ENCODE measurements at regions not wholly inside any gene's neighbourhood (a gene's known extent, or its start where the extent isn't known, plus 50 kb on each side); places are given as distances from the start of the nearest gene placed in this dataset.

- Histone ChIP-seq H3K4me3 (no peak overlapping the region), H3K9me3 (no peaks in the 10 kb centered on the region), H3K36me3 (no peaks in the 10 kb centered on the region), H3K4me1 (no peaks in the 10 kb centered on the region), H3K27me3 (peaks cover 9% of the 10 kb centered on the region), H3K27ac (no peak overlapping the region)
- WGBS = 91% methylated on average over 4 of the region's 4 CpGs
- no peak for DNase-seq (ENCODE audit: low spot score in 2 of 2)
- no peak for TF ChIP-seq CTCF (IDR thresholded peaks at IDR 0.05)
- TF ChIP-seq EP300 (IDR thresholded peaks at IDR 0.05) = no peak
- no peak for TF ChIP-seq POLR2AphosphoS5 (IDR thresholded peaks at IDR 0.05)
- TF ChIP-seq POLR2A (IDR thresholded peaks at IDR 0.05) = no peak
Measured at GRCh38 chr11:33420959-33421566, 163.9 kb downstream of the HIPK3 start.

- 83% methylated on average over 4 of the region's 4 CpGs for WGBS
- Histone ChIP-seq H3K4me1 (no peaks in the 10 kb centered on the region), H3K4me3 (no peak overlapping the region), H3K9me3 (no peaks in the 10 kb centered on the region), H3K36me3 (no peaks in the 10 kb centered on the region), H3K27ac (no peak overlapping the region), H3K27me3 (peaks cover 14% of the 10 kb centered on the region)
- no peak for DNase-seq (ENCODE audit: low spot score in 2 of 2)
- TF ChIP-seq POLR2AphosphoS5 (IDR thresholded peaks at IDR 0.05) = no peak
- TF ChIP-seq EP300 (IDR thresholded peaks at IDR 0.05) = no peak
- no peak for TF ChIP-seq POLR2A (IDR thresholded peaks at IDR 0.05)
- TF ChIP-seq CTCF (IDR thresholded peaks at IDR 0.05) = no peak
Measured at GRCh38 chr11:33419924-33420323, 162.7 kb downstream of the HIPK3 start.

- no peak for DNase-seq (ENCODE audit: low spot score in 2 of 2)
- no peaks in the 10 kb centered on the region for H3K36me3 ChIP-seq
- 94% methylated on average over 7 of the region's 7 CpGs for WGBS
- no peak for TF ChIP-seq POLR2A (IDR thresholded peaks at IDR 0.05)
- TF ChIP-seq CTCF (IDR thresholded peaks at IDR 0.05) = no peak
- no peak for TF ChIP-seq EP300 (IDR thresholded peaks at IDR 0.05)
- no peak for TF ChIP-seq POLR2AphosphoS5 (IDR thresholded peaks at IDR 0.05)
- no peak overlapping the region for H3K27ac ChIP-seq
- no peak overlapping the region for H3K4me3 ChIP-seq
- peaks cover 6% of the 10 kb centered on the region for H3K27me3 ChIP-seq
- H3K4me1 ChIP-seq = no peaks in the 10 kb centered on the region
- H3K9me3 ChIP-seq = no peaks in the 10 kb centered on the region
Measured at GRCh38 chr11:33417121-33417520, 159.9 kb downstream of the HIPK3 start.

GRCh38 chr11:33413301-33413700 lies 156.1 kb downstream of the HIPK3 start:
- TF ChIP-seq EP300 (IDR thresholded peaks at IDR 0.05) (no peak), CTCF (IDR thresholded peaks at IDR 0.05) (no peak), POLR2AphosphoS5 (IDR thresholded peaks at IDR 0.05) (no peak), POLR2A (IDR thresholded peaks at IDR 0.05) (no peak)
- no peak for DNase-seq (ENCODE audit: low spot score in 2 of 2)

GRCh38 chr11:33412241-33412640 lies 155.1 kb downstream of the HIPK3 start:
- H3K9me3 ChIP-seq = no peaks in the 10 kb centered on the region
- H3K27me3 ChIP-seq = peaks cover 10% of the 10 kb centered on the region
- no peak overlapping the region for H3K27ac ChIP-seq
- no peak for DNase-seq (ENCODE audit: low spot score in 2 of 2)
- TF ChIP-seq CTCF (IDR thresholded peaks at IDR 0.05) (no peak), POLR2AphosphoS5 (IDR thresholded peaks at IDR 0.05) (no peak), POLR2A (IDR thresholded peaks at IDR 0.05) (no peak), EP300 (IDR thresholded peaks at IDR 0.05) (no peak)
- H3K4me1 ChIP-seq = no peaks in the 10 kb centered on the region
- no peaks in the 10 kb centered on the region for H3K36me3 ChIP-seq
- no peak overlapping the region for H3K4me3 ChIP-seq

More at GRCh38 chr11:33413301-33413700, 156.1 kb downstream of the HIPK3 start:
- H3K4me1 ChIP-seq = no peaks in the 10 kb centered on the region
- WGBS = 55% methylated on average over 4 of the region's 4 CpGs
- no peaks in the 10 kb centered on the region for H3K9me3 ChIP-seq
- H3K4me3 ChIP-seq = no peak overlapping the region
- no peak overlapping the region for H3K27ac ChIP-seq
- no peaks in the 10 kb centered on the region for H3K36me3 ChIP-seq
- peaks cover 10% of the 10 kb centered on the region for H3K27me3 ChIP-seq

Measured in suprapubic skin (tissue), 4 donors.